Esophagus muscularis mucosa (tissue), 3 donors: ENCODE measurements at regions not wholly inside any gene's neighbourhood (a gene's known extent, or its start where the extent isn't known, plus 50 kb on each side); places are given as distances from the start of the nearest gene placed in this dataset.

Experiments
- CTCF ChIP-seq, 3 experiments: fragments of 200-600 bp in 2 of 3; fragments of 450-650 bp in 1 of 3; sonication (generic) in 2 of 3; IDR thresholded peaks; one replicate each; pipeline ENCODE4 v1.5.1; 2017 to 2019; ENCODE audit warnings: antibody characterized with exemption in 3 of 3, mild to moderate bottlenecking in 2 of 3, moderate library complexity in 1 of 3
- POLR2A ChIP-seq: fragments of 450-650 bp; IDR thresholded peaks from one replicate; pipeline ENCODE4 v1.6.1; 2017; ENCODE audit warnings: antibody characterized with exemption, moderate library complexity, mild to moderate bottlenecking, low read depth
- POLR2AphosphoS5 ChIP-seq, 2 donors: sonication (generic); formaldehyde crosslinking; IDR thresholded peaks; one replicate each; pipeline ENCODE4 v1.6.1; 2017; ENCODE audit warnings: antibody characterized with exemption in 2 of 2

DNA sequence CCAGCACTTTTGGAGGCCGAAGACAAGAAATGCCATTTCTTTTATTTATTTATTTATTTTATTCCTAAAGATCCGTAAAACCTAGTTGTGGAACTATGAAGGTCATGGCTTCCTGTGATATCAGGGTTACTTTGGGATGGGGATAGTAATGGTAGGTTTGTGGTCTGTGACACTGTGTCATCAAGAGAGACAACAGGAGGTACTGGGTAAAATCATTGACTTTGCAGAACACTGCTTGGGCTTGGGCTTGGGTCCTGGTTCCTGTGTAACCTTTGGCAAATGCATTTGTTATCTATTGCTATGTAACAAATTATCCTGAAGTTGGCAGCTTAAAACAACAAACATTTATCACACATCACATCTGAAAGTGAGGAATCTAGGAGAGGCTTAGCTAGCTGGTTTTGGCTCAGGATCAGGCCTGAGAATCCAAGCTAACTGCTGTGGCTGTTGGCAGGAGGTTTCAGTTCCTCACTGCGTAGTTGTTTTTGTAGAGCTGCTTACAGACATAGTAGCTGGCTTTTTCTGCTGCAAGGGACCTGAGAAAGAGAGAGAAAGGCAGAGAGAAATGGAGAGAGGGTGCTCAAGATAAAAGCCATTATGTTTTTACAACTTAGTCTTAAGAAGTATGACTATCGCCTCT lies 576.4 kb upstream of the SLIT2 start:
- TF ChIP-seq CTCF (IDR thresholded peaks at IDR 0.05) (no peak), POLR2A (no peak), POLR2AphosphoS5 (IDR thresholded peaks at IDR 0.05) (no peak)
